Fibroblast of lung (primary cell): ENCODE measurements at regions not wholly inside any gene's neighbourhood (a gene's known extent, or its start where the extent isn't known, plus 50 kb on each side); places are given as distances from the start of the nearest gene placed in this dataset.

Experiments
- CTCF ChIP-seq, 2 donors: IDR thresholded peaks in 1 of 2; conservative IDR thresholded peaks in 1 of 2; 1 replicate in 1 of 2; 2 replicates in 1 of 2; pipeline ENCODE4 v1.5.1; 2011 to 2012; ENCODE audit warnings: low read length in 2 of 2, control low read depth in 1 of 2, inconsistent platforms in 1 of 2, low read depth in 1 of 2, mild to moderate bottlenecking in 1 of 2
- EZH2 ChIP-seq: IDR thresholded peaks from 2 replicates; pipeline ENCODE4 v1.5.1; 2012; ENCODE audit warnings: low read length, control low read depth, mild to moderate bottlenecking; ENCODE audit errors: missing control alignments

DNA sequence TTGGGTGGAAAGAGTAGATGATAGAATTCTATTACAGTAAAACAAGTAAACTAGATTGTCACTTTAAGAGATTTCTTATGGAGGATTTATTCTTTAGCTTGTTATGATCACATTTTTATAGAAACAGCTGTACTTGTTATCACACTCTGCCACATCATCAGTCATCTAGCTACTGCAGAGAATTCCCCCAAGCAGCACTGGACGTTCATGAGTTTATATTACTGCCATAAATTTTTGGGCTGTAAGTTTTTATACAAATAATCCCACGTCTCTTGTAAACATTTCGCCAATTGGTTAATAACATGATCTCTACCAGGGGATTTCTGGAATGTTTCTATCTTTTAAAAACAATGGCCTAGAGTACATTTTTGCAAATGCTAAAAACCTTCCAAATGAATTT, 238.8 kb downstream of the POLR1F start:
- TF ChIP-seq CTCF (conservative IDR thresholded peaks at IDR 0.05 in 1 of 2, IDR thresholded peaks at IDR 0.05 in 1 of 2; ENCODE audit: low read depth in 1 of 2, low read length in 2 of 2) (no peak), EZH2 (no peak)
